ENCODE measurements at regions not wholly inside any gene's neighbourhood (a gene's known extent, or its start where the extent isn't known, plus 50 kb on each side); places are given as distances from the start of the nearest gene placed in this dataset.
"Not testable (repeated sequence)": the region's sequence is repeated elsewhere in the genome, so short reads cannot be mapped to it uniquely, and the experiment has no call there.

- no peak for DNase-seq
Measured at GRCh38 chr6:125549202-125549884, 200.1 kb upstream of the HEY2 start.

- DNase-seq: no peak
Measured at GRCh38 chr6:125550892-125551291, 198.5 kb upstream of the HEY2 start.

DNA sequence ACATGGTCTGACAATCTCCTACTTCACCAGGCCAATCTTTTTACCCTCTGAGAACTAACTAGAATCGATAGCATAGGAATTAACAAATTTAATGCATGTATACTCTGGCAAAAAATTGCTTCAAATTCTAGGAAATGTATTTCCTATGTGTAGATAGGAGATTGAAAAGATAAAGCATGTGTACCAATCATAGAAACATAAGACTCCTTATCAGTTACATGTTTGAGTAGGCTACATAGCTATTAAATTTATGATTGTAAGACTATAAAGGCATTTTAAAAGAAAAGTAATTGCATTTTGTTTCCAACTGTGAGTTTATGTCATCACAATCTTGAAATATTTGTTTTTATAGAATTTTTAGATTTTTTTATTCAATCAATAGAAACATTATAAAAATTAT, 196.6 kb upstream of the HEY2 start:
- no peak for DNase-seq

GRCh38 chr6:125554456-125554855, 195.0 kb upstream of the HEY2 start:
- DNase-seq: no peak

DNA sequence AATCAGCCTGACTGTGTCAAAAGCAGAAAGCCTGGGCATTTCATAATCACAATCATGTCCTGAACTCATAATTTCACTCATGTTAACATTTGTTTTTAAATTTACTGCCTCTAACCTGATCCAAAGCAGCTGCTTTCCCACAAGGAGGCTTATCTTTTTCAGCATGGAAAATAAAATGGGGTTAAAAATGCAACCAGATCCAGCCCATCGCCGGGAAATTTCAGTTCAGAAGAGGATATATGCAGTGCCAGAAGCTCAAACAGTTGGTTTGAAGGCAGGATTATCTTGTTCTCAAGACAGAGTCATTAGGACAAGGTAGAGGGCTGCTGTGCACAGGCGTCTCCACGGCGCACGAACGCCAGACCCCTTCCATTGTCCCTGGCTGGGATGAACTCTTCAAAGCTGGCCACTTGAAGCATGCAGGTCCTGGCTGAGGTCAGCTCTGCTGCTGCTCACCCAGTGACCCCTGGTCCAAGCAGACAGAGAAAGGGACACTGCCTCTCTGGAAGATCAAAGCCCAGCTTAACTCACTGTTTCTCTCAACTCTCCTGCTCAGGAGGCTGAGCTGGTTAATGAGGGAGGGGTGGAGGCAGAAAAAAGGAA, 191.1 kb upstream of the HEY2 start:
- no peak for DNase-seq

- DNase-seq: no peak
Measured at GRCh38 chr6:125558907-125559306, 190.5 kb upstream of the HEY2 start.

DNA sequence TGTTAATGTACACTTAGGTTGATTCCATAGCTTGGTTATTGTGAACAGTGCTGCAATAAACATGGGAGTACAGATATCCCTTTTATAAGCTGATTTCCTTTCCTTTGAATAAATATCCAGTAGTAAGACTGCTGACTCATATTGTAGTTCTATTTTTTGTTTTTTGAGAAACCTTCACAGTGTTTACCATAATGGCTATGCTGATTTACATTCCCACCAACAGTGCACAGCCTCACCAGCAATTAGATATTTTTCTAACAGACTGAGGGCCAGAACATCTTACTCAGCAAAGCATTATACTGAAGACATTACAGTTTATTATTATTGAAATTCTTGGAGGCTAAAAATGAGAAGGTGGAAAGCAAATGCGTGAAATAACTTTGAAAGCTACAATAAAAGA, 187.3 kb upstream of the HEY2 start:
- no peak for DNase-seq

DNA sequence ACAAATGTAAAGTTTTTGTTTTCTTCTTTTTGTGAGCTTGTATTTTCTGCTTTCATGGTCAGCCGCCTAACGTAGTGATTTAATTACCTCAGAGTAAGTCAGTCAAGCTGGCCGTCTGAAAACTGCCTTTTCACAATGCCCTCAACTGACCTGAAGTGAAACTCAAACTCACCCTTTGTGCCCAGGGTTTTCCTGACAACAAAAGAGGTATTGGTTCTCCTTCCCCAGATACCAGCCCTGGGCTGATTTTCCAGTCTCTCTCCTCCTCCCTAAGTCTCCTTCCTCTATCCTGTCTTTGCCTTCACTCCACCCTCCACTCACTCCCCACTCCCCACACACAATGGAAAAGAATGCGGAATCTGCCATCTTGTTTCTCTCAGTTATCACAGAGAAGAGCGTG, 184.5 kb upstream of the HEY2 start:
- DNase-seq: no peak

DNA sequence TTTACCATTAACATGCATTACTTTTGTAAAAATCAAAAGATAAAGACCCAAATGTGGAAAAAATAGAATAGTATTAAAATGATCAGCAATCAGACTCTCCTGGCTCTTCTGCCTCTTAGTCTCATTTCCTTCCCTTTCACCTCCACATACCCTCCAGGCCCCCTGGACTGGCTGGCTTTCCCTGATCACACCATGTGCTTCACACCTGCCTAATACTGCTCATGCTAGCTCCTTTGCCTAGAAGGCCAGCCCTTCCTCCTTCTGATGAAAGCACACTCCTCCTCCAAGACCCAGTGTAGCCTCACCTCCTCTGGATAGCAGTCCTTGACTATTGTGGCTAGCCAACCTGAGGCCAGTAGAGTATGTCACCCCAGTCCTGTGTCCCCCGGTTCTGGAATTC, 182.0 kb upstream of the HEY2 start:
- DNase-seq: no peak

GRCh38 chr6:125568609-125569008, 180.8 kb upstream of the HEY2 start:
- no peak for DNase-seq

GRCh38 chr6:125570526-125570925, 178.9 kb upstream of the HEY2 start:
- DNase-seq: no peak

DNA sequence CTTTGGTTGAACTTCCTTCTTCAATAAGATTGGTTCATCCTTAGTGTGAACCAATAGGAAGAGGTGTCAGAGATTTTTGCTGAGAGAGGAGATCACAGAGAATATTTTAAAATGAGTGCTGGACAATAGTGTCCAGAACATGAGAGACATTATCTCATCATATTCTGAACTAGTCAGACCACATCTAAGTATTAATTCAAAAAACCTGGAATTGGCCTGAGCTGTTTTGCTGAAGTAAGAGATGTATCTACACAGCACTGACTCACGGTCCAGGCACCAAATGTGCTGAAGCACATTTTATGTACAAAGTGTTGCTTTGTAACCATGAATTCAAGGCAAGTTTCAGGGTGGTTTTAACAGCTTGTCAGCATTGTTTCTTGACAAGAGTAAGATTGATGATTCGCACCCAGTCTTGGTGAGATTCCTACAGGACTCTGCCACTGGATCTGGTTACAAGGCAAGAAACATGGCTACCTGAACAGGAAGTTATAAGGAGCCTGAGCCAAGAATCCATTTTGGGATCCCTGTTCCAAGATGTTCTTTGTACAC, 178.2 kb upstream of the HEY2 start:
- no peak for DNase-seq

DNA sequence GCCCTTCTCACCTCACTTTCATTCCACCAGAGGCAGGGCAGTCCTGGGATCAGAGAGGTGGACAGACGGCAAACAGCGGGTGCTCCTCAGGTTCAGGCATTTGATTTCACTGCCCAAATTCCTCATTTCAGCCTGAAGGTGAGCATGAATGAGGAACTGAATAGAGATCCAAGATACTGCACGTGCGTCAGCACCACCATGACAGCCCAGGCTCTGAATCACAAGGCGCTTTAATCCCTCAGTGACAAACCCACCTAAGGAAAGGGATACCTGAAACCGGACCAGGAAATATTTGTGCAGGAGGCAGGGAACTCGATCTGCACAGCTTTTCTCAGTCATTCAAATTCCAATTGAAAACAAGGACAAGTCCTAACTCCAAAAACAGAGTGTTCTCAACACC, 174.8 kb upstream of the HEY2 start:
- DNase-seq: no peak

- DNase-seq: no peak
Measured at GRCh38 chr6:125577124-125577662, 172.2 kb upstream of the HEY2 start.

DNA sequence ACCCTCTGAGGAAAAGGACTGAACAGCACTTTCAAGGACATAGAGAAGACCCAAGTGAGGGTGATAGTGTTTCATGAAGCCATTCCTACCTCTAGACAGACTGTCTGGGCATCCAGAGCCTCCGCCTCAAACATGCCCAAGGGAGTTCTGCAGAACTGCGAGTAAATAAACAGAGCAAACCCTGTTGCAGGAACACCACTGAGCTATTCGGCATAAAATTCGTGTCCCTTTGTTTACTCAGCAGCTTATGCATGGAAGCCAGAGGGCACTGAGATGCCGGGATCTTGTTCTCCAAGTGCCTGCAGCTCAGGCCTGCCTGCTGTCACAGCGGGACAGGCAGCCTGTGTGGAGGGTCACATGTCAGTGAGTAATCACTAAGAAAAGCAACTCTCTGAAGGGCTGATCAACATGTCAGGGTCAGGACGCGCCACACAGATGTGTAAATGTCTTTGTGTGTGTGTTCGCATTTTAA, 164.9 kb upstream of the HEY2 start:
- no peak for DNase-seq

DNA sequence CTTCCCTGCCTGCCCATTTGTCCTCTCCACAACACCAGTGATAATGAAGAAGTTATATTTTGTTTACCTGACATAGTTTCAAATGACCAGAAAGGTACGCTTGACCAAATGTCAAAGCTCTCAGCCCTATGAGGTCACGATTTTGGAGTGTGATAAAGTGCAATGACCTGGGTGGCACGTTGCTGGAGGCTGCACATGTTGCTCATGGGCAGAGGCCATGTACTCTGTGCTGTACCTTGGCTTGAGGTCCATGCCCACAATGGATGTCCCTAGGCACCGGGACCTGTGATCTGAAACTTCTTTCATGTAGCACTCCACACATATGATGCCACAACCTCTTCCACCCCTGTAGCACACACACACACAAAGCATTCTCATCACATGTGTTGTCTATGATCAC, 164.0 kb upstream of the HEY2 start:
- DNase-seq: no peak

GRCh38 chr6:125586074-125586473, 163.4 kb upstream of the HEY2 start:
- DNase-seq: no peak

GRCh38 chr6:125586605-125587004, 162.8 kb upstream of the HEY2 start:
- DNase-seq: no peak

- DNase-seq: peak; percentile 10
Measured at GRCh38 chr6:125587666-125588632, 161.5 kb upstream of the HEY2 start.

GRCh38 chr6:125591796-125592195, 157.6 kb upstream of the HEY2 start:
- DNase-seq: not testable (repeated sequence)

- no peak for DNase-seq
Measured at GRCh38 chr6:125593746-125594145, 155.7 kb upstream of the HEY2 start.

DNA sequence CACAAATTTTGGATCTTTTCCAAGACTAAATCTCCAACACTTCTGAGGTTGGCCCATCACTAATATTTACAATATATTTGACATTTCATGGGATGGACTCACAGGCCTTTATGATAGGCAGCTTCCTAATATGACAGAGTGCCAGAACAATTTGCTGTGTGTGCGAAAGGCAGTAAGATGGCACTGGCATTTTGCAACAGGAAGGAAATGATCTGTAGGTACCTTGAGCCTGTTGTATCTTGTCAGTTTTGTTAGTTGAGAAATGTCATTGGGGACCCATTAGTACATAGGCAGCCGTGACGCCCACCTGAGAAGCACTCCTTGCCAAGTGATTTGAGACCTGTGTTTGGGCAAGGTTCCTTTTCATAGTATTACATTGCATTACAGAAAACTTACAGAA, 153.4 kb upstream of the HEY2 start:
- DNase-seq: no peak
